ENCODE measurements at regions not wholly inside any gene's neighbourhood (a gene's known extent, or its start where the extent isn't known, plus 50 kb on each side); places are given as distances from the start of the nearest gene placed in this dataset.
A peak's percentile ranks its signal among the peaks of the same experiment; 100 is the strongest.

DNA sequence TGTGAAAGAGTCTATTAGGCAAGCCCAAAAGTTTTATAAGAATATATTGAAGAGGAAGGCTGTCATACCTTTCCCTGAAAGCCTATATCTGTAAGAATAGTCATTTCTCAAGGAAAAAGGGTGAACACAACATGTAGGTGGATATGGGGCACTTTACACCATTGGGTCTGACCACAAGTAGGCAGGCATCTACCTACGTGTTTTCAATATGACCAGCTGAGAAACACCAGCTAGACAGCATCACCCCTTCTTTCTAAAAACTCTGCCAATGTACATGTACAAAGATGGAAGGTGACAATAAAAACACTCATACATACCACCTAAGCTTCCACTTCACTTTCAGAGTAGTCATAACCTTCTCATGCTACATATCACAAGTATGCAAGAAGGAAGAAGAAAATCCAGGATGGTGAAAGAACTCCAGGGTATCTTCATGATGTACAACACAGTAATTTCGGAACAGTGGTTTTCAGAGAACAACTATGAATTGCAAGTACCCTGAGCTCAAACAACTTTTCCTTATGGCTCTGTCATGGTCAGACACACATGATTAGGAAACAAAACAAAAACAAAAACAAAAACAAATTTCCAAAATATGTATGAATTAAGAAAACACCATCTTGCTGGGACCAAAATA, 98.5 kb upstream of the ADGRL2 start:
- DNase-seq (ENCODE audit: low read depth, low spot score): no peak
- H3K27ac ChIP-seq: peak overlapping the region; percentile 81

- peak overlapping the region; percentile 81 for H3K27ac ChIP-seq
- DNase-seq (ENCODE audit: low read depth, low spot score): no peak
Measured at GRCh38 chr1:81700728-81701470, 99.8 kb upstream of the ADGRL2 start.

- DNase-seq (ENCODE audit: low read depth, low spot score): peak; percentile 98
Measured at GRCh38 chr1:81699234-81699633, 101.5 kb upstream of the ADGRL2 start.

DNA sequence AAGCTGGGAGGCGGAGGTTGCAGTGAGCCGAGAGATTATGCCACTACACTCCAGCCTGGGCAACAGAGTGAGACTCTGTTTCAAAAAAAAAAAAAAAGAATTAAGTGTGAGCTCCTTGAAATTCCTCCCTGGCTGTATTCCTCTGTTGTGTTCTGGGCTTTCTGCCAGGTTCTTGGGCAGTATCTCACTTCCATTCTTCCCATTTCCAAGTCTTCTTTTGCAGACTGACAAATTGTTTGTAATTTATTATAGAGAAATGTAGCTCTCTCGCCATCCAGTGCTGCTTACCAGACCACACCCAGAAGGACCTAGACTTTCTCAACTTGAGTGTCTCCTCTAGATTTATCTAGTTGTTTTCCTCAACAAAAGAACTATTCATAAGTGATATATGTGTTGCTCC, 105.0 kb upstream of the ADGRL2 start:
- DNase-seq (ENCODE audit: low read depth, low spot score): no peak

More at GRCh38 chr1:81699234-81699633, 101.5 kb upstream of the ADGRL2 start:
- peak overlapping the region; percentile 81 for H3K27ac ChIP-seq

GRCh38 chr1:81693316-81693715, 107.4 kb upstream of the ADGRL2 start:
- no peak for DNase-seq (ENCODE audit: low read depth, low spot score)
- H3K27ac ChIP-seq: no peak overlapping the region

More for the DNA sequence above, 105.0 kb upstream of the ADGRL2 start:
- H3K27ac ChIP-seq: no peak overlapping the region

GRCh38 chr1:81690676-81691453, 109.9 kb upstream of the ADGRL2 start:
- DNase-seq (ENCODE audit: low read depth, low spot score): no peak
- no peak overlapping the region for H3K27ac ChIP-seq

DNA sequence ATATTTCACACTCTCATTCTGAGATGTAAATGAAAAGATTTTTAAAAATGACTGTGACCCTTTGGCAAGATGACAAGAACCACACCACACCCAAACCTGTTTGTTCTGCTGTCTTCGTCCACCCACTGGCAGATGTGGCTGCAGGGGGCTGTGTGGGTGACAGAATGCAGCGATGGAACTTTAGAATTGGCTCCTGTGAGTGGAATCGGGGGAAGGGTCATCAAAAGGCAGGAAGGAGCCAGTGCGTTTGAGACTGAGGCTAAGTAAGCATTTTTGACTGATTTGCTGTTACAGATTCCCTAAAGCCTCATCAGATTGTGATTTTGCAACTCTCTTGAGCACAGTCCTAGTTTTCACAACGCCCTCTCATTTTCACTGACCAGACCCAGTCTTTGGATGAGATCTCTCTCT, 111.2 kb upstream of the ADGRL2 start:
- no peak overlapping the region for H3K27ac ChIP-seq
- DNase-seq (ENCODE audit: low read depth, low spot score): no peak

GRCh38 chr1:81682490-81682889, 118.2 kb upstream of the ADGRL2 start:
- peak overlapping the region; percentile 57 for H3K27ac ChIP-seq
- no peak for DNase-seq (ENCODE audit: low read depth, low spot score)

DNA sequence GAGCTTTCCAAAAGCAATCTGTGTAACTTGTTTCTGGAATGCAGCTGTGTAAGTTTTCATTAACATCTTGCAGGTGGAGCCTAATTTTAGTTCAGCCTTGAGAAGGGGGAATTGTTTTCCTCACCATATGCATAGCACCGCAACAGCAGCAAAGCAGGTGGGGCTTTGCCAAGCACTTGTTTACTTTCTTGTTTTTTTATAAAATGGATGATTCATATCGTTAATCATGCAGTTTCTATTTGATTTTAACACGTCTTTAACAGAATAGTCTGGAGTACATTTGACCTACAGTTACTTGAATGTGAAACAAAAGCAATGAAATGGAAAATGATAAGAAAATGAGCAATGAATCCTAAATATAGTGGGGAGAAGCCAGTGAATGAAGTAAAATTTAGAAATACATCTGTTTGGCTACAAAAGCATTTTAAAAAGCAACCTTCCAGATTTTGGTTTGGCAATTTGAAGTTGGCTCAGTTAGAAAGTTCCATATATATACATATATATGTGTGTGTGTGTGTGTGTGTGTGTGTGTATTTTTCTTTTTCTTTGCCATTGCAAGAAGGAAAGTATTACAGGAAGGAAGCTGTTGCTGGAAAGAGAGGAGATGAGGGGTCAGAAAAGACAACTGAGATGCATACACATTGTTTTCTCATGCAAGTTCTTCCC, 119.0 kb upstream of the ADGRL2 start:
- peak overlapping the region; percentile 57 for H3K27ac ChIP-seq
- DNase-seq (ENCODE audit: low read depth, low spot score): peak; percentile 73

GRCh38 chr1:81681114-81681513, 119.6 kb upstream of the ADGRL2 start:
- no peak for DNase-seq (ENCODE audit: low read depth, low spot score)

DNA sequence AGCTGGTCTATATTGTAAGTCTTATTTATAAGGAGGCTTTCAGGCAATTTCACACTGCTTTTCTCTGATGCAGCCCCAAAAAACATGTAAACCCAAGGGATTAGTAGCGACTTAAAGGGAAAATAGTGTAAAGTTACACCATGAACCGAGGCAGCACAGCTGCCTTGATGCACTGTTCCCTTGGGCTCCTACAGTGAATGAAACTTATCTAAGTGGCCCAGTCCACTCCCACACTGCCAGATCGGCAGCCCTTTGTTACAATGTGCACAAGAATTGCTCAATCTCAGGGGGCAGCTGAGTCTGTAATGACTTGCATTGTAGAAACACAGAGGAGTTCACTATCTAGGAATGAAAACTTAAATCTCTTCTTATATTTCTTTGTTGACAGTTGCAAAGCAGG, 120.8 kb upstream of the ADGRL2 start:
- no peak for DNase-seq (ENCODE audit: low read depth, low spot score)
- H3K27ac ChIP-seq: peak overlapping the region; percentile 57

More at GRCh38 chr1:81681114-81681513, 119.6 kb upstream of the ADGRL2 start:
- H3K27ac ChIP-seq: peak overlapping the region; percentile 57

DNA sequence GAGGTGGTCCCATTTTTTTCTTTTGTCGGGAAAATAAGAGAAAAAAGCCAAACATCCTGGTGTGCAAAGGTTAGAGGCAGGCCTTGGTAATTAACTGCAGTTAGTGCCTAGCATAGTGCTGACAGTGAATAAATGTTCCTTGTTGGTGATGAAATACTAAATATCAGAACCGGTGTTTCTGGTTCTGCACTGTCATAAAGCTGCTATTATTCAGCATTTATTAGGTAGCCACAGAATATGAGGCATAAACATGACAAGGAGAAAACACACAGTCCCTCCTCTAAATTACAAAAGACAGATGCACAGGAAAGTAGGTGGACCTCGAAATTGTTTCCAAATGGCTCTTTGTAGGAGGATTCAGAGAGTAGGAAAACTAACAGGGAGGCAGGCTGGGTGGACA, 122.0 kb upstream of the ADGRL2 start:
- peak; percentile 64 for DNase-seq (ENCODE audit: low read depth, low spot score)
- H3K27ac ChIP-seq: peak overlapping the region; percentile 57

GRCh38 chr1:81672766-81673165, 128.0 kb upstream of the ADGRL2 start:
- no peak overlapping the region for H3K27ac ChIP-seq
- DNase-seq (ENCODE audit: low read depth, low spot score): no peak

GRCh38 chr1:81671038-81671437, 129.7 kb upstream of the ADGRL2 start:
- no peak overlapping the region for H3K27ac ChIP-seq
- DNase-seq (ENCODE audit: low read depth, low spot score): no peak

DNA sequence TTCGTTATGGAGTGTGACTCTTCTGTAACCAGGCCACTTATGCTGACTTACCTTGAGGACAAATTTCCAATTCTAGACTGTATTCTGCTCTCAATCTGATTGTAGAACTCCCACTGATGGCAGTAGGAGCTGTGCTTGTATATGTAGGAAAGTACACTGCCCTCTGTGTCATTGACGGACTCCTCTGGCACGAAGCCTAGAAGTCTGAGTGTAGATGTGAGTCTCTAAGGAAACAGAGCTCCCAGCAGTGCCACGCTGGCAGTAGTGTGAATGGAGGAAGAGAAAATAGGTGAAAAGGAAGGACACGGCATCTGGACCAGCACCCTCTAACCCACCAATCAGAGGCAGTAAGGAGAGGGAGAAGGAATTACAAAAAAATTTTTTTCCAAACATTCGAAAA, 130.4 kb upstream of the ADGRL2 start:
- DNase-seq (ENCODE audit: low read depth, low spot score): peak; percentile 71
- no peak overlapping the region for H3K27ac ChIP-seq

GRCh38 chr1:81666586-81666985, 134.1 kb upstream of the ADGRL2 start:
- DNase-seq (ENCODE audit: low read depth, low spot score): no peak
- no peak overlapping the region for H3K27ac ChIP-seq

- no peak for DNase-seq (ENCODE audit: low read depth, low spot score)
- no peak overlapping the region for H3K27ac ChIP-seq
Measured at GRCh38 chr1:81664341-81664740, 136.4 kb upstream of the ADGRL2 start.

- H3K27ac ChIP-seq: no peak overlapping the region
- DNase-seq (ENCODE audit: low read depth, low spot score): no peak
Measured at GRCh38 chr1:81662913-81663526, 137.7 kb upstream of the ADGRL2 start.

DNA sequence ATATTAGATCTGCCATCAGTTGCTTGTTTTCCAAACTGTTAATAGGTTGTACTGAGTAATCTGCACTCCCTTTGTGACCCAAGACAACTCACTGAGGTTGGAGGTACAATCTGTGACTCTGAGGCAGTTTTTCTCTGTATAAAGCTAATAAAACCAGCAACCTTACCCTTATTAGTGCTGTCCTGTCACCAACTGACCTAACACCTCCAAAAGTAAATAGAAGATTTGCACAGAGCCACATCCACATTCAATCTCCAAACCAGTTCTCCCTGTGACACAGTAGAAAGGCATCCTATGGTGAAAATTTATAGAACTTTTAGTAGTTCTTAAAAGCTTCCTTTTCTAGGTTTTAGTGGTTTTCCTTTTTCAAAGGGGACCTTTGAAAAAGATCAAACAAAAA, 140.4 kb upstream of the ADGRL2 start:
- no peak overlapping the region for H3K27ac ChIP-seq
- no peak for DNase-seq (ENCODE audit: low read depth, low spot score)

- peak overlapping the region; percentile 76 for H3K27ac ChIP-seq
- no peak for DNase-seq (ENCODE audit: low read depth, low spot score)
Measured at GRCh38 chr1:81654657-81655056, 146.1 kb upstream of the ADGRL2 start.
